Endothelial cell of umbilical vein (primary cell): ENCODE measurements at regions not wholly inside any gene's neighbourhood (a gene's known extent, or its start where the extent isn't known, plus 50 kb on each side); places are given as distances from the start of the nearest gene placed in this dataset.

Experiments used
- BruUV-seq: library from RNA; stranded (reverse); fragments of 400-500 nt; replicated peaks from 2 replicates; lab custom pipeline; 2021; lab: Mats Ljungman, UMichigan
- CTCF ChIA-PET: fragments of 300-600, 350-600 bp; sonication (Branson Sonifier 250); formaldehyde crosslinking; loops from one replicate; lab custom pipeline; 2021; ENCODE audit warnings: antibody characterized with exemption, inconsistent platforms; lab: Charles Lee
- POLR2A ChIA-PET: fragments of 300-600, 350-600 bp; sonication (Branson Sonifier 250); formaldehyde crosslinking; loops from one replicate; lab custom pipeline; 2021; ENCODE audit warnings: antibody characterized with exemption, inconsistent platforms; lab: Charles Lee
- DNase-seq: peaks from one replicate; pipeline ENCODE4 v3.0.0-alpha.2; 2011; ENCODE audit warnings: low read depth, low spot score
- FAIRE-seq: peaks from 2 replicates; lab custom pipeline; 2011; peaks lifted over from hg19 to GRCh38; lab: Jason Lieb, UNC
- H2AFZ ChIP-seq: 2 replicates; pipeline ENCODE4 v1.6.0; 2012; ENCODE audit warnings: low read depth, low read length, control low read depth, inconsistent platforms
- H3K27ac ChIP-seq: 2 replicates; pipeline ENCODE4 v1.5.1; 2011; ENCODE audit warnings: low read depth, mild to moderate bottlenecking, control low read depth, low read length, moderate library complexity; ENCODE audit not compliant: insufficient read depth
- H3K27me3 ChIP-seq, 2 experiments: 2 replicates each; pipeline versions ENCODE4 v1.6.0 to v1.6.1; 2011; ENCODE audit warnings: low read length in 2 of 2, mixed read lengths in 1 of 2; ENCODE audit not compliant: control insufficient read depth in 2 of 2, insufficient read depth in 2 of 2
- H3K36me3 ChIP-seq, 2 experiments: 2 replicates in 1 of 2; 3 replicates in 1 of 2; pipeline ENCODE4 v1.5.1; 2011; ENCODE audit warnings: low read length in 2 of 2, mild to moderate bottlenecking in 1 of 2, moderate library complexity in 1 of 2; ENCODE audit not compliant: control insufficient read depth in 2 of 2, insufficient read depth in 2 of 2; ENCODE audit errors: extremely low read depth in 1 of 2
- H3K4me1 ChIP-seq: 3 replicates; pipeline ENCODE4 v1.5.1; 2011; ENCODE audit warnings: mild to moderate bottlenecking, low read length; ENCODE audit not compliant: control insufficient read depth, insufficient read depth; ENCODE audit errors: extremely low read depth
- H3K4me2 ChIP-seq: 2 replicates; pipeline ENCODE4 v1.6.1; 2011; ENCODE audit warnings: low read length, control low read depth, mixed read lengths; ENCODE audit not compliant: insufficient read depth
- H3K4me3 ChIP-seq, 3 experiments: fragments of 200-600 bp in 1 of 3; sonication (generic), shearing (Covaris generic) in 1 of 3; replicated peaks in 1 of 3; 2 replicates each; pipeline ENCODE4 v1.5.1; 2011 to 2016; ENCODE audit warnings: control low read depth in 3 of 3, low read length in 3 of 3, mild to moderate bottlenecking in 2 of 3, inconsistent platforms in 1 of 3, low read depth in 1 of 3, moderate library complexity in 1 of 3; ENCODE audit not compliant: insufficient read depth in 1 of 3
- H3K79me2 ChIP-seq: 2 replicates; pipeline ENCODE4 v1.6.0; 2012; ENCODE audit warnings: low read length, inconsistent platforms; ENCODE audit not compliant: control insufficient read depth, insufficient read depth
- H3K9ac ChIP-seq: replicated peaks from 2 replicates; pipeline ENCODE3; 2011; ENCODE audit warnings: low read length, control low read depth; ENCODE audit not compliant: insufficient read depth; ENCODE audit errors: extremely low read depth
- H3K9me1 ChIP-seq: replicated peaks from 3 replicates; pipeline ENCODE4 v1.6.0; 2011; ENCODE audit warnings: mild to moderate bottlenecking, low read length; ENCODE audit not compliant: control insufficient read depth, insufficient read depth; ENCODE audit errors: extremely low read depth
- H3K9me3 ChIP-seq: replicated peaks from 2 replicates; pipeline ENCODE4 v1.5.1; 2012; ENCODE audit warnings: low read length, inconsistent platforms; ENCODE audit not compliant: control insufficient read depth, insufficient read depth
- H4K20me1 ChIP-seq: replicated peaks from 2 replicates; pipeline ENCODE3; 2011; ENCODE audit warnings: mild to moderate bottlenecking, low read length; ENCODE audit not compliant: control insufficient read depth, insufficient read depth; ENCODE audit errors: extremely low read depth
- EZH2 ChIP-seq: IDR thresholded peaks from 2 replicates; pipeline ENCODE4 v1.6.1; 2012; ENCODE audit warnings: borderline replicate concordance, low read depth, mild to moderate bottlenecking, moderate library complexity, low read length, inconsistent platforms; ENCODE audit not compliant: severe bottlenecking
- FOS ChIP-seq: IDR thresholded peaks from 2 replicates; pipeline ENCODE4 v1.6.1; 2011; ENCODE audit warnings: mild to moderate bottlenecking, low read length, moderate library complexity, borderline replicate concordance; ENCODE audit not compliant: insufficient read depth
- GATA2 ChIP-seq: IDR thresholded peaks from 2 replicates; pipeline ENCODE4 v1.7.0; 2011; ENCODE audit warnings: low read depth, mild to moderate bottlenecking, moderate library complexity, mixed read lengths, low read length; ENCODE audit not compliant: insufficient read length, insufficient read depth
- JUN ChIP-seq: IDR thresholded peaks from 2 replicates; pipeline ENCODE4 v1.6.1; 2011; ENCODE audit warnings: borderline replicate concordance, low read depth; ENCODE audit not compliant: insufficient read length, insufficient read depth
- MAX ChIP-seq: IDR thresholded peaks from 2 replicates; pipeline ENCODE4 v1.6.1; 2011; ENCODE audit not compliant: insufficient read depth, insufficient read length
- MYC ChIP-seq: IDR thresholded peaks from one replicate; pipeline ENCODE4 v1.6.1; 2011; ENCODE audit warnings: mild to moderate bottlenecking, low read depth, low read length
- POLR2A ChIP-seq: IDR thresholded peaks from 2 replicates; pipeline ENCODE4 v1.6.1; 2012; ENCODE audit warnings: low read depth, mild to moderate bottlenecking, control low read depth, low read length
- POLR2AphosphoS5 ChIP-seq: IDR thresholded peaks from 2 replicates; pipeline ENCODE4 v1.6.1; 2012; ENCODE audit warnings: low read depth, mild to moderate bottlenecking, control low read depth, low read length, moderate library complexity; ENCODE audit not compliant: insufficient read depth
- dilution Hi-C: fragments of 300-500 bp; cut with MboI; formaldehyde crosslinking; loops from one replicate; pipeline ENCODE4 v1.15.0; 2019; ENCODE audit warnings: low sequenced_read_pairs; ENCODE audit not compliant: extremely low pct_ligation_motif_present
- intact Hi-C: fragments of 100-400 bp; cut with micrococcal nuclease; formaldehyde crosslinking; loops from one replicate; pipeline ENCODE4 v1.10.0; 2022
- TF ChIP-seq, protein P1 (sequence below), 2 donors: IDR thresholded peaks; 1 replicate in 1 of 2; 2 replicates in 1 of 2; pipeline ENCODE4 v1.5.1; 2011; ENCODE audit warnings: low read length in 2 of 2, mild to moderate bottlenecking in 2 of 2, moderate library complexity in 2 of 2, control low read depth in 1 of 2, inconsistent platforms in 1 of 2, low read depth in 1 of 2; ENCODE audit not compliant: insufficient read depth in 1 of 2; ENCODE audit errors: extremely low read depth in 1 of 2

DNA sequence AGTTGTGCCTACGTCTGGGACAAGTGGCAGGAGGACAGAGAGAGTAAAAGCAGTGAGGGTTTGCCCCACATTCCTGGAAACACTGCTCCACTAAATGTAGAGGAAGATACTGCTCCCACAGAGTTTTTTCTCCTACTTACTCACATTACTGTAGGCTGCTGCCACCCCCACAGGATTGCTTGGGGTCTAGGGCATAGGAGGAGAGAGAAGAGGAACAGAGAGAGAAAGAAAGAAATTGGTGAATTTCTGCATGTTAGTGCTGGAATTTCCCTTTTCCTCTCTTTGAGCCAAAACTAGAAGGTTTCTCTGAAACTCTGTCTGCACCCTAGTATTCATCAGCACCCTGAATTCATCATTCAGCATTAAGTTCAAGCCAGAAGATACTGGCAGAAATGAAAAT, 397.9 kb downstream of the INHBA start:
- intact Hi-C loops: no loop called here
- Histone ChIP-seq H3K9ac (no peak overlapping the region), H3K9me1 (no peaks in the 10 kb centered on the region), H3K4me2 (no peak overlapping the region), H3K4me3 (no peak overlapping the region), H3K27me3 (no peaks in the 10 kb centered on the region), H3K9me3 (no peaks in the 10 kb centered on the region), H3K79me2 (no peaks in the 10 kb centered on the region), H3K27ac (no peak overlapping the region), H3K4me1 (no peaks in the 10 kb centered on the region), H3K36me3 (no peaks in the 10 kb centered on the region), H2AFZ (no peak overlapping the region), H4K20me1 (no peaks in the 10 kb centered on the region)
- BruUV-seq: no TSS peak
- FAIRE-seq (no peak), DNase-seq (no peak)
- CTCF ChIA-PET: no interaction called here
- TF ChIP-seq FOS: no peak
- no peak for TF ChIP-seq EZH2
- TF ChIP-seq JUN: no peak
- no peak for TF ChIP-seq GATA2
- no peak for TF ChIP-seq MAX
- TF ChIP-seq POLR2A: no peak
- no peak for TF ChIP-seq MYC
- TF ChIP-seq, protein P1, sequence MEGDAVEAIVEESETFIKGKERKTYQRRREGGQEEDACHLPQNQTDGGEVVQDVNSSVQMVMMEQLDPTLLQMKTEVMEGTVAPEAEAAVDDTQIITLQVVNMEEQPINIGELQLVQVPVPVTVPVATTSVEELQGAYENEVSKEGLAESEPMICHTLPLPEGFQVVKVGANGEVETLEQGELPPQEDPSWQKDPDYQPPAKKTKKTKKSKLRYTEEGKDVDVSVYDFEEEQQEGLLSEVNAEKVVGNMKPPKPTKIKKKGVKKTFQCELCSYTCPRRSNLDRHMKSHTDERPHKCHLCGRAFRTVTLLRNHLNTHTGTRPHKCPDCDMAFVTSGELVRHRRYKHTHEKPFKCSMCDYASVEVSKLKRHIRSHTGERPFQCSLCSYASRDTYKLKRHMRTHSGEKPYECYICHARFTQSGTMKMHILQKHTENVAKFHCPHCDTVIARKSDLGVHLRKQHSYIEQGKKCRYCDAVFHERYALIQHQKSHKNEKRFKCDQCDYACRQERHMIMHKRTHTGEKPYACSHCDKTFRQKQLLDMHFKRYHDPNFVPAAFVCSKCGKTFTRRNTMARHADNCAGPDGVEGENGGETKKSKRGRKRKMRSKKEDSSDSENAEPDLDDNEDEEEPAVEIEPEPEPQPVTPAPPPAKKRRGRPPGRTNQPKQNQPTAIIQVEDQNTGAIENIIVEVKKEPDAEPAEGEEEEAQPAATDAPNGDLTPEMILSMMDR (IDR thresholded peaks at IDR 0.05; ENCODE audit: extremely low read depth in 1 of 2, insufficient read depth in 1 of 2, low read depth in 1 of 2, low read length in 2 of 2): no peak
- no peak for TF ChIP-seq POLR2AphosphoS5
- POLR2A ChIA-PET: no interaction called here
- dilution Hi-C loops: no loop called here
